ENCODE measurements at regions not wholly inside any gene's neighbourhood (a gene's known extent, or its start where the extent isn't known, plus 50 kb on each side); places are given as distances from the start of the nearest gene placed in this dataset.

DNA sequence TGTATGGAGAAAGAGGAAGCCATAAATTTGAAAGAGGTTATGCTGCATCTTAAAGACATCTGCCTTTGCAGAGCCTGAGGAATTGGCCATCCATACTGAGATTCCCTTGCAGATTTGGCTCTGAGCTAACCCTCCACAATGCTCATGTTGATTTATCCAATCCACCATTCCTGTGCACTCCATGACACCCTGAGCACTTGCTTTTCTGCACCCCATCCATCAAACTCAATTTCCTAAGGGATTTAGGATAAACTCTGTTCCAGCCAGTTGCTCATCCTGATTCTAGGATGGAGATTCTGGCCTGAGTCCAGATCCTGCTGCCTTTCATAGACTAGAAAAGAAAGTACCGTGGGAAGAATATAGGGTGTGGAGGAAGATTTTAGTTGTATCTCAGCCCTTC lies 379.2 kb upstream of the LARGE1 start:
- DNase-seq (ENCODE audit: low read depth in 4 of 4, low spot score in 3 of 4) = no peak

DNA sequence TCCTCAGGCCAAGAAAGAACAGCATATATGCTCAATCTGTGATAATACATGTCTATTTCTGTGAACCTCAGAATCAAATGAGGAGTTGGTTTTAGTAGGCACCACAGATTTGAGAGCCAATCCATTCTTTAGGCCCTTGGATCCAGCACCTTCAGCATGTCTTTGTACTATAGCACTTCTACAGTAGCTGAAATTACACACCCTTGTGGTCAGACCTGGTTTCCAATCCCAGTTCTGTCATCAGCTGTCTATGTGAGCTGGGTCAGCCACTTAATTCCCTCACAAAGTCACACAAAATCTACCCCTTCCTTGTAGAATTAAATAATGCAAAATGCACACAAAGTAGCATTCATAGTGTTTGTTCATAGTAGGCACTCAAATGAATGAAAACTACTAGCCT lies 381.3 kb upstream of the LARGE1 start:
- no peak for DNase-seq (ENCODE audit: low read depth in 4 of 4, low spot score in 3 of 4)

DNA sequence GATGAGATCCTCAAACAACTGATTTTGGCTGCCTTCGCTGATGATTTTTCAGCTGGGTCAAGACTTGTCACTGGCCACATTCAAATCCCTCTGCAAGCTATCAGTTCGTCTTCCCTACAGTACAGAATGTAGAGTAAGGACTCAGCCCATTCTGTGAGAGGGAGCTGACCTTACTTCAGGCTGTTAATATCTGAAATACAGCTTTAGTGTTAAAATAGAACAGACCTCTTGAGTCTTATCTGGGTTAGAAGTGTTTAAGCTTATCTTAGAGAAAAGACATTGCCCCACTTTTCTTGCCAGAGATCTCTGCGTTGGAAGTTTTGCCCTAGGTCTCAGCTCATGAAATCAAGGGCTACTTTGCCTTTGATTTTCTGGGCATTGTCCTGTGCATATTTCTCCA lies 383.4 kb upstream of the LARGE1 start:
- no peak for DNase-seq (ENCODE audit: low read depth in 4 of 4, low spot score in 3 of 4)

DNA sequence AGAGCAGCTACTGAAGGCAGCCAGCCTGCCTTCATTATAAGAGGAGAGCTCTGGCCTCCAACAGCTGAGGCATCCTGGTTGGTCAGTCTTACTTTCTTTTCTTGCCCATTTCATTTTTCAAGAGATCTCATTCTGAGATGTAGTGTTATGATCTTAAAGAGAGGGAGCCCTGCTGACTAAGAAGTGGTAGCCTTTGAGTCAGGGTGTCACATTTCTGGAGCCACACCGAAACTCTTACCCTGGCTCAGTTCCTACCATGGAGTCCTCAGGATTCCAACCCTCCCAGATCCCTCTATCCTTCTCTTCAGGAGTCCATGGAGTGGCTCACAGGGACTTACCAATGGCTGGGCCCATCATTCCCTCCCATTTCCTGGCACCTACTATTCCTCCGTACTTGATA lies 386.1 kb upstream of the LARGE1 start:
- no peak for DNase-seq (ENCODE audit: low read depth in 4 of 4, low spot score in 3 of 4)

DNA sequence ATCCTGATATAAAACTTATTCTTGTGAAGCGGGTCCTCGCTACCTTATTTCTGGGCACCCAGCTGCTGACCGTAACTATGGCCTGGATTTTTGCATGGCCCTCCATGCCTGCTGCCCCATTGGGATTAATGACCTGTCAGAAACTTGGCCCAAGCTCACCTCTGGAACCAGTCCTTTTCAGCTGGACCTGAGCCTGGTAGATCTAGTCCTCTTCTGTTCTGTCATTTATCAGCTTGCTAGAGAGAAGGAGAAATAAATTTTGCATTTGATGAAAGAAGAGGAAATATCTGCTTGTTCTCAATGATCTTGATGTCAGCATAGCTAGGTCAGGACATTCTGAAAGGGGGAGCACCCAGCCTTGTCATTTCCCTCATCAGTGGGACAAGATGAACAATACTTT lies 387.8 kb upstream of the LARGE1 start:
- DNase-seq (ENCODE audit: low read depth in 4 of 4, low spot score in 3 of 4) = no peak

DNA sequence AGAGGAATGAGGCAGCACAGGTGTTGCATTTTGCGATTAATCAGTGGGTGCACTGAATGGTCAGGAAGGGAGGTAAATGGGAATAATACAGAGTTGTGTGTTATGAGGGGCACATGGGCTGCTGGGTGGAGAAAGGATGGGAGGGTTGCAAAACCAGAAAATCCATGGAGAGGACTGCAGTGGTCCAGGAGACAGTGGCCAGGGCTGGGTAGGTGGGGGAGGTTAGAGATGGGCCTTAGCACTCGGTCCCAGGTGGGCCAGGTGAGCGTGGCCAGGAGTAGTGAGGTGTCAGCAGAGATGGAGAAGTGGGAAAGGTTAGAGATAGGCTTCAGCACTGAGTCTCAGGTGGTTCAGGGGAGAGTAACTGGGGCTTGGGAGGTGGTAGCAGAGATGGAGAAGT lies 399.1 kb upstream of the LARGE1 start:
- no peak for DNase-seq (ENCODE audit: low read depth in 4 of 4, low spot score in 3 of 4)

DNA sequence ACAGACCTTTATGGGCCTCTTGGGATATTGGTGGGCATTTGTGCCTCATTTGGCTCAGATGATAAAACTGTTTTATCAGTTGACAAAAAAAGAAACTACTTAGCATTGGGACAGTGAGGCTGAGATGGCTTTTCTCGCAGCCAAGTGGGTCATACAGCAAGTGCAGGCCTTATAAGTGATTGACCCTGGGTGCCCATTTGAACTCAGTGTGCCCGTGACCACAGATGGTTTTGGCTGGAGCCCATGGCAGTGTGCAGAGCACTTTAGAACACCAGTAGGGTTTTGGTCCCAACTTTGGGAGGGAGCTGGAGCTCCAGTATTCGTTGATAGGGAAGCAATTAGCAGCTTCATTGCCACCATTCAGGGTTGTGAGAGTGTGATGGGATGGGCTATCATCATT lies 404.5 kb upstream of the LARGE1 start:
- no peak for DNase-seq (ENCODE audit: low read depth in 4 of 4, low spot score in 3 of 4)

DNA sequence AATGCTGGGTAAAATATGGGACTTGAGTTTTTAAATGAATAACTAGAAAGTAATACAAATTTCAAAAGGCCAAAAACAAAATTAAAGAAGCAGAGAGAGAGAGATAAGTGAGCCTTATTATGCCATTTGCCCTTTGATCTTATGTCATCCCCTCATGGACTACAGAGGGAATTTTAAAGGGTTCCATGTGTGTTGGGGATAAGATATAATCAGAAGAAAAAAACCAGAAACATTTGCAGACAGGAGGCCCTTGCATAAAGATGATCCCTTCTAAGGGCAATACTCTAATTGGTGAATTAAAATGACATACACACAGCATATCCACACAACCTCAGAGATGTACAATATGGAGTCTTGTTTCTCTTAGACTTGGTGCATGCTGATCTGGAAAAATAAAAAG lies 406.6 kb upstream of the LARGE1 start:
- DNase-seq (ENCODE audit: low read depth in 4 of 4, low spot score in 3 of 4) = no peak

DNA sequence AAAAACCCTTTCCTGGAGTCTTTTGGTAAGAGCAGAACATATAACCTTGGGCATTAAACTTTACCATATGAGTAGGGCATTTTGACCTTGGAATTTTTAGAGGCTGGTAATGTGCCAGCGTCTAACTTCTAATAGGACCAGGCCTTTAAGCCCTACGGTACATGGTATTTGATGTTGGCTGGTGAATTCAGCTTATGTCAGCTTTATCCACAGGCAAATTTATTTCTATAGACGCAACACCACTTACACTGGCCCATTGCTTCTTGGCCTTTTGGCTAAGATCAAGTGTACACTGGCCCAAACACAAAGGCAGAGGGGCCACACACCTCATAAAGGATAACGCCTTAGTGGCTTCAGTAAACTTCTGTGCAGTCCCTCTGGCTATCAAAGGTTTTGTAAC lies 410.2 kb upstream of the LARGE1 start:
- DNase-seq (ENCODE audit: low read depth in 4 of 4, low spot score in 3 of 4) = no peak

DNA sequence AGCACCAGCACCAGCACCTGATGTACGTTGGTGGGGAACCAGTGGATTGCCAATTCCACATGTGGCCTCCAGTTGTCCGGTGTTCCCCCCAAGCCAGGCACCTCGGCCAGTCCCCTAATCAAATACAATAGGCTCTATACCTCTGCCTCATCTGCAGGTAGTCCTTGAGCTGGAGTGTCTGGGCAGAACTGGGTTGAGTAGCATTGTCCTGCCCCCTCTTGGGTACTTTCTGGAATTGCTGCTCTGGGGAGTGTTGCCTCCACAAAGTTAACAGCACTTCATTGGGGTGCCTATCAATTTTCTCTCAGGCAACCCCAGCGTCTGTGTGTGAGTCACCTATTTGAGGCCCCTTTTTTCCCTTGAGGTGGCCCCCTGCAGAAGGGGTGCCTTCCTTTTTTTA lies 413.0 kb upstream of the LARGE1 start:
- no peak for DNase-seq (ENCODE audit: low read depth in 4 of 4, low spot score in 3 of 4)

DNA sequence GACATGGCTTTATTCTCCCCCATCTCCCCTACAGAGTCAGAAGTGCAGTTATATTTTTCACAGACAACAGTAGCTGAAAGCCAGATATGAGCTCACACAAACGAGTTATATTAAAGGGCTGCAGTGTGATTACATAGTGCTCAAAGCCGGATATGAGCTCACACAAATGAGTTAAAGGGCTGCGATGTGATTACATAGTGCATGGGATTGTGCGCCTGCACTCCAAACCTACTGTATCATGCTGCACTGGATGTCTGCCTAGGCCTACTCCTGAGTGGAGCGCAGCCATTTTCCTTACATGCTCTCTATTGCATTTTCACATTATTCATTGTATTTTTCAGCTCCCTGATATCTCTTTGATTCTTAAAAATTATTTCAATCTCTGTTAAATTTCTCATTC lies 414.6 kb upstream of the LARGE1 start:
- DNase-seq (ENCODE audit: low read depth in 4 of 4, low spot score in 3 of 4) = no peak

DNA sequence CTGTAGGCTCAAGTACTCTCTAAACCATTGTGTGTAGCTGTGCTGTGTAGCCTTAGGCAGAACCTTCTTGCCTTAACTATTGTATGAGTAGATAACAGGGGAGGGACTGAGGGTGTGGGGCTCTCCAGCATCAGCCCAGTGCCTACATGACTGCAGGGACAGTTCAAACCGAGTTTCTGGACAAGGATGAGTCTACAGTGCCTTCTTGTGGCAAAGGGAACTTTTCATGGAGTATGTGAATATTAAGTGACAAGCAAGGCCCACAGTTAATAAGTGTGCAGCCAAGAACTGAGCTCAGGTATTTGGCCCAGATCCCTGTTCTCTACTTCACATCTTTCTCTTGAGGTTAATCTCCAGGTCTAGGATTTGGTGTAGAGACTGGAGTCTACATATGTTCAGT lies 424.4 kb upstream of the LARGE1 start:
- DNase-seq (ENCODE audit: low read depth in 4 of 4, low spot score in 3 of 4) = no peak

DNA sequence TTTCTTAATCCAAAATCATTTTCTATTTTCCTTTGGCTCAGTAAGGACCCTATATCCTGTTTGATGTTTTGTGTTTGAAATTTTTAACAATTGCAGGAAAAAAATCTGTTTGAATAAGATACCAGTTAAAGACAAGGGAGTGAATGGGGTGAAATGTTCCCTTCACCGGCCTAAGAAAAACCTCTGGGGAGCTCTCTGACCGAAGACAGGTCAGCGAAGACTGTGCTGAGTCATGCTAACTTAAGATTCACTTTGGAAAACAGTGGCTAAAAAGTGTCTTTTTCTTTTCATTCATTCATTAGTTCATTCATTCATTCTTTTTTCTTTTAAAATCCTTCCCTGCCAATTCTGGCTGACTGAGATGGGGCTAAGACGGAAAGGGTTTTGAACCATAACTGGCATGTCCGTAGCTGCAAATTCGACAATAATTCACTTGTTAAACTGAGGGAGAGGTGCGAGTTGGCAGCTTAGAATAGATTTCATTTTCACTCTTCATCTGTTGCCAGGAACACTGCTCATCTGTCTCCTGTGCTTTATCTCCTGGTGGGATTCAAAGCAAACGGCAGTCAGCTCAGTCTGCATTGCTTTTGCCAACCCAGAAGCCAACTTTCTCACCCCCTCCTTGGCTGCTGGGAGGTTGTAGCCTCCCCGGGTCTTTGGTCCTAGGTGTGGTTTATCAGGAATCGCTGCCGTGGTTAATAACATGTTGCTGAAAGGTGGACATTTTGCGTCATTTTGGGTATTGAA lies 434.0 kb upstream of the LARGE1 start:
- no peak for DNase-seq (ENCODE audit: low read depth in 4 of 4, low spot score in 3 of 4)

DNA sequence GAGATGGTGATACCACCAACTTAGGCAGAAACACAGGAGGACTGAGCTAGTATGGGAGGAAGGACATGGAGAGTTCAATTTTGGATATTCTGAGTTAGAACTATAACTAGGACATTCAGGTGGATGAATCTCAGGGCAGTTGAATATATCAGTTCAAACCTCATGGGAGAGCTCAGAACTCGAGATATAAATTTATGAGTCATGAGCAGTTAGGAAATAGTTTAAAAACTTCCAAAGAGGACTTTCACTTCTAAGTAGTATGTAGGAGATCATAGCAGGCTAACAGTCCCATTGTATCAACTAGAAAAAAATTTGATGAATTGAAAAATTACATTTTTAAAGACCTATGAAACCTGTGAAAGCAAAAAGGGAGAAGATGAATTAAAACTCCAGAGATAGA lies 436.2 kb upstream of the LARGE1 start:
- no peak for DNase-seq (ENCODE audit: low read depth in 4 of 4, low spot score in 3 of 4)

DNA sequence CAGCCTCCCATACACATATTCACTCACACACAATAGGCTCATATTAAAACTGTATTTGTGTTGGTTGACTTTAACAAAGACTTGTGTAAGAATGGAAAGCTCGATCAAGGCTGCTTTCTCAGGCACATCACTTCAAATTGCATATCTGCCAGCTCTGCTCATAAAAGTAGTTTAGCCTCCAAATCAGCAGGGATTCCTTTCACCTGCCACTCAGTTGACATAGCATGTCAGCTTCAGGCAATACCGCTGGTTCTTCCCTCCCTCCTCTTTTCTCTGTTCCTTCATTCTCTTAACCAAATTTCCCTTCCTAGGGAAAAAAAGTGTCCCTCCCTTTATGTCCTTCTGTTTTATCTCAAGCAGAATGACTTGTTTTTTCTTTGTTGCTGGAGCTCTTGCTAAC lies 450.4 kb upstream of the LARGE1 start:
- no peak for DNase-seq (ENCODE audit: low read depth in 4 of 4, low spot score in 3 of 4)

DNA sequence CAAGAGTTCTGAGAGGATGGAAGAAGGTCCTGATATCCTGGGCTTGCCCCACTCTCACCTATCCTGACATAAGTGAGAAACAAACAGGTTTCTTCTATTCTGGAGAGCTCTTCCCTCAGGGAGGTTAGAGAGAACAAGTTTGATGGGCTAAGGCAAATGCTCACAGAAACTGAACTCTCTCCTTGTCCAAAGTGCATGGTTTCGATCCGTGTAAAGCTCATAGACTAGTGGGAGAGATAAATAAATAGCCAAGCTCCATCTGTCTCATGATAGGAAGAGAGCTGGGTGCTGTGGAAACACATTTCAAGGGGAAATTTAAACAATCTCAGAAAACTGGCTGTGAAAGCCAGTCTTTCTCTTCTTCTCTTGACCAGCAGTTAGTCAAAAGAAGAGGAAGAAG lies 459.5 kb upstream of the LARGE1 start:
- no peak for DNase-seq (ENCODE audit: low read depth in 4 of 4, low spot score in 3 of 4)

DNA sequence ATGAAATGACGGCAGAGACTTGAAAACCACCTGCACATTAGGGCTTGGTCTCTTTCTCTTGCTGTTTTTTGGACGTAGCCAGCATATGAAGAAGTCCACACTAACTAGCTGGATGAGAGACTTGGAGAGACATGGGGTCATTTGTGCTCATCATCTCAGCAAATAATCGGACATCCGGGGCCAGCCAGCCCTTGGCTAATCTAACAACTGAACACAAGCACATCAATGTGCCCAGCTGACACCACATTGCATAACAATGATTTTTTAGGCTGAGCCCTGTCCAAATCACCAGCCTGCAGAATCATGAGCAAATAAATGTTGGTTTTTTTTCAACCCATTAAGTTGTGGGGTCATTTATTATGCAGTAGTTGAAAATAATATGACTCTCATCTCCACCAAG lies 460.3 kb upstream of the LARGE1 start:
- no peak for DNase-seq (ENCODE audit: low read depth in 4 of 4, low spot score in 3 of 4)

DNA sequence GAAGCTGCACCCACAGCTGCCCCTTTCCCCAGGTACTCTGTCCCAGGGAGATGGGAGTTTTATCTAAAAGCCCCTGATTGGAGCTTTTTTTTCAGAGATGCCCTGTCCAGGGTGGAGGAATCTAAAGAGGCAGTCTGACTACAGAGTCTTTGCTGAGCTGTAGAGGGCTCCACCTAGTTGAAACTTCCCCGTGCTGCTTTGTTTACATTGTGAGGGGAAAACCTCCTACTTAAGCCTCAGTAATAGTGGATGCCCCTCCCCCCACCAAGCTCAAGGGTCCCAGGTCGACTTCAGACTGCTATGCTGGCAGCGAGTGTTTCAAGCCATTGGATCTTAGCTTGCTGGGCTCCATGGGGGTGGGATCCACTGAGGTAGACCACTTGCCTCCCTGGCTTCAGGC lies 470.1 kb upstream of the LARGE1 start:
- no peak for DNase-seq (ENCODE audit: low read depth in 4 of 4, low spot score in 3 of 4)

DNA sequence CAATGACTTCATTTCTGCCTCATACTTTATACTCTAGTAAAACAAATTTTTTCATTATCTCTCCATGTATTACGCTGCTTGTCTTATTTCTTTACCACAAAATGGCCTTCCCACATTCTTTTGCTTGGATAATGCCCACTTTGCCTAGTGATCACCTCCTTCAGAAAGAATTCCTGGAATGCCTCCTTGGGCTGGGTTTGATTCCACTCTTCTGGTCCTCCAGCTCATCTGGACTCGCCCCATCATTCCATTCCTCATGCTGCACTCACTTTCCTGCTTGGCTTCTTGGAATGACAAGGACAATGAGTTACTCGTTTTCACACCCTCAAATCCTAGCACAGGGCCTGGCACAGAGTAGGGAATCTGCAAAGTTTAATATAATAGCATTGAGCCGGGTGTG lies 475.1 kb upstream of the LARGE1 start:
- no peak for DNase-seq (ENCODE audit: low read depth in 4 of 4, low spot score in 3 of 4)

DNA sequence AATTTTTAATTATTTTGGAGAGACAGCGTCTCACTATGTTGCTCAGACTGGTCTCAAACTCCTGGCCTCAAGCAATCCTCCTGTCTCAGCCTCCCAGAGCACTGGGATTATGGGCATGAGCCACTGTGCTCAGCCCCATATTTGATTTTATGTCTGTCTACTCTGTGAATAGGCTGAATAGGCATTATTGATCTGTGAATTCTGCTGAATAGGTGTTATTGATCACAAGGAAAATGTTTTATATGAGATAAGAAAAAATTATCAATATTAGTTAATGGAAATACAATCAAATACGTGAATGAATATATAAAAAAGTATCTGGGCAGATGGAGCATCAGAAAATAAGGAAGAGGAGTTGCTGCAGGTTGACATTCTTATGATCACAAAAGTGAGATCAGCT lies 483.4 kb upstream of the LARGE1 start:
- DNase-seq (ENCODE audit: low read depth in 4 of 4, low spot score in 3 of 4) = no peak

DNA sequence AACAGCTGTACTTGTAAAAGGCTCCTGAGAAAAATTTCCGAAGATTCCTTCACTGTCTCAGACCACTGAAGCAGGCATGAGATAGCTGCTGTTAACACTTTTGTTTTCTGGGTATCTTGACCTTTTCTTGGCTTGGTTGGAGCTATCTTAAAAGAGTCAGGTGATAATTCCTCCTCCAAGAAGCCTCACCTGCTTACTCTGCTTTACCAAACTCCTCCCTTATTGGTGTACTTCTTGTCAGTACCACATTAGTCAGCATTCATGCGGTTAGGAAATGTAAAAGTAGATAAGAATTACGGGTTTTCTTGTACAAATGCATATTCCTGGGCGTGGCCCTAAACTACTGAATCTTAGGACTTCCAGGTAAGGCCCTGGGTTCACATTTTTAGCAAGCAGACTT lies 489.8 kb upstream of the LARGE1 start:
- DNase-seq (ENCODE audit: low read depth in 4 of 4, low spot score in 3 of 4) = no peak

DNA sequence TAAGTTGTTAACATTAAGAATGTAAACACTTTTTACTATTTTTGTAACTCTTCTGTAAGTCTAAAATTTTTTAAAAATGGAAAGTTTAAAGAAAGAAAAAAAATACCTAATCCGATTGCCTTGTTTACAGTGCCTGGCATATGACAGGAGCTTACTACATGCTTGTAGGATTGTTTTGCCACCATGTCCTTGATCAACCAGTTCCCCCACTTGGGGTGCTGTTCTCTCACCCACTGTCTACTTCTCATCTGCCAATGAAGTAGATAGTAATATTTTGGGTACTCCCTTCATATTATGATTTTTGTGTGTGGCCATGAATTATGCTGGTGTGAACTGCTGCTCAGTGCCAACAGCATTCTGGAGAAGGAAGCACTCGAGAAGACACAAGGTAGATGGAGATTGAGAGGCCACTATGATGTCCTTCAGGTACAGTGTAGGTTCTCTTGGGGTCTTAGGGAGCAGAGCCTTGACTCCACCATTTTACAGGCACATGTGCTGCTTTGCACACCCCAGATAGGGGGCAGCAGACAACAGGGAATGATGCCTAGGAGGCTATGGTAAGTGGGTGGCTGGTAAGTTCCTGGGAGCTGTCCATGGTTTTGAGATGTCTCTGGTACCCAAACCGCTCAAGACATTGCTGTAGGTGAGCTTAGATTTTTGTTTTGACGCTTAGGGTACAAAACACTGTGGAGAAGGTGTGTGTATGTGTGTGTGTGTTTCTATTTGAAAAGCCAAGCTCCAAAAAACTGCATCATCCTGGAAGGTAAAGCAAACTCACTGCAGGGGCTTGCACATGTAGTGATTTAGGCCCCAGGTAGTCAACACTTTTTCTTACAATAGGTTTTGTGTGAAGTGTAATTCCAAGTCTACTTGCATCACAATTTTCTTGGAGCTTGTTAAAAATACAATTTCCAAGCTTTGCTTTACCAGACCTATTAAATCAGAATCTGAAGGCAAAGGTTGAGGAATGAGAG lies 494.5 kb upstream of the LARGE1 start:
- DNase-seq (ENCODE audit: low read depth in 4 of 4, low spot score in 3 of 4) = peak; percentile 72 to 85 (median 76)
